A673 (cell line): ENCODE measurements at regions not wholly inside any gene's neighbourhood (a gene's known extent, or its start where the extent isn't known, plus 50 kb on each side); places are given as distances from the start of the nearest gene placed in this dataset.

Experiments
- BruUV-seq: library from RNA; stranded (reverse); fragments of 400-500 nt; replicated peaks from 2 replicates; lab custom pipeline; 2021; lab: Mats Ljungman, UMichigan
- CTCF ChIA-PET: fragments of 300-600 bp; sonication (Branson Sonifier 250); formaldehyde crosslinking; loops from one replicate; lab custom pipeline; 2022; ENCODE audit warnings: antibody characterized with exemption; lab: Charles Lee
- POLR2A ChIA-PET: fragments of 300-600 bp; sonication (Branson Sonifier 250); formaldehyde crosslinking; loops from one replicate; lab custom pipeline; 2022; ENCODE audit warnings: antibody characterized with exemption; ENCODE audit not compliant: low non-redundant PET; lab: Charles Lee
- DNase-seq: peaks from one replicate; pipeline ENCODE4 v3.0.0-alpha.2; 2015; ENCODE audit warnings: low spot score
- H3K27ac ChIP-seq: fragments of 200-600 bp; sonication (generic); 2 replicates; pipeline ENCODE4 v1.5.1; 2016; ENCODE audit warnings: mixed run types, low read depth, mild to moderate bottlenecking, mixed read lengths, antibody characterized with exemption, low read length; ENCODE audit not compliant: poor library complexity, severe bottlenecking
- H3K27me3 ChIP-seq: fragments of 200-600 bp; sonication (generic); replicated peaks from 2 replicates; pipeline ENCODE4 v1.6.1; 2017; ENCODE audit warnings: mixed run types, low read depth, mild to moderate bottlenecking, mixed read lengths, antibody characterized with exemption, low read length; ENCODE audit not compliant: insufficient read depth, poor library complexity
- H3K36me3 ChIP-seq: fragments of 200-600 bp; sonication (generic); 2 replicates; pipeline ENCODE4 v1.6.1; 2016; ENCODE audit warnings: mixed run types, mild to moderate bottlenecking, mixed read lengths, antibody characterized with exemption, low read length; ENCODE audit not compliant: insufficient read depth, poor library complexity, severe bottlenecking
- H3K4me1 ChIP-seq: fragments of 200-600 bp; sonication (generic); 2 replicates; pipeline ENCODE4 v1.6.1; 2017; ENCODE audit warnings: mixed run types, mild to moderate bottlenecking, mixed read lengths, antibody characterized with exemption, low read length; ENCODE audit not compliant: insufficient read depth, poor library complexity, severe bottlenecking
- H3K4me3 ChIP-seq: fragments of 200-600 bp; sonication (generic); 2 replicates; pipeline ENCODE4 v1.5.1; 2016; ENCODE audit warnings: low read depth, mixed run types, mild to moderate bottlenecking, mixed read lengths, low read length; ENCODE audit not compliant: poor library complexity, severe bottlenecking
- H3K9me3 ChIP-seq: fragments of 200-600 bp; sonication (generic); 2 replicates; pipeline ENCODE4 v1.6.1; 2016; ENCODE audit warnings: mixed run types, low read depth, mild to moderate bottlenecking, mixed read lengths, antibody characterized with exemption, low read length; ENCODE audit not compliant: poor library complexity, severe bottlenecking
- EZH2 ChIP-seq: fragments of 200-600 bp; sonication (generic); IDR thresholded peaks from 2 replicates; pipeline ENCODE4 v1.6.1; 2017; ENCODE audit warnings: borderline replicate concordance, low read depth, mild to moderate bottlenecking, mixed read lengths, antibody characterized with exemption, low read length; ENCODE audit not compliant: poor library complexity, severe bottlenecking
- intact Hi-C: fragments of 100-400 bp; cut with micrococcal nuclease; formaldehyde crosslinking; loops from one replicate; pipeline ENCODE4 v1.10.0; 2022; ENCODE audit not compliant: unreplicated experiment
- TF ChIP-seq, protein P1 (sequence below): fragments of 300-800, 200-600 bp; sonication (generic); conservative IDR thresholded peaks from 2 replicates; pipeline ENCODE4 v1.5.1; 2017; ENCODE audit warnings: low read depth, mild to moderate bottlenecking, antibody characterized with exemption, low read length, moderate library complexity, mixed read lengths

DNA sequence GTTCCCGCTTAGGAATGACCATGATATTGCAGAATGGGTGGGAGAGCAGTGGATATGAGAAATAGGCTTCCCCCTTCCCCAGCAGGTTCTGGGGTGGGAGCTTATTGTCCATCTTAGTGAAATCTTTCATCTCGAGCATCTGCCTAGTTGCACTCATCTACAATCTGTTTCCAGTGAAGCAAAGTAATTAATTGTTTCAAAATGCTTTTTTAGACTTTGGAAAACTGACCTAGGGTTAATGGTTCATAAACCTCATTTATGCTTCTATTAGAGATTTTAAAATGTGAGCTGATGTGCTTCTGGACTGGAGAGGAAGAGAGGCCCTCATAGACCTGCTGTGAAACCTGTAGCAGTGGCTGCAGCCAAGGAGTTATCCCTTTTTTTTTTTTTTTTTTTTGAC lies 247.7 kb upstream of the XYLT1 start:
- Histone ChIP-seq H3K36me3 (no peaks in the 10 kb centered on the region), H3K27me3 (no peaks in the 10 kb centered on the region), H3K4me1 (no peaks in the 10 kb centered on the region), H3K4me3 (no peak overlapping the region), H3K9me3 (peaks cover 15% of the 10 kb centered on the region), H3K27ac (no peak overlapping the region)
- TF ChIP-seq EZH2: no peak
- TF ChIP-seq, protein P1, sequence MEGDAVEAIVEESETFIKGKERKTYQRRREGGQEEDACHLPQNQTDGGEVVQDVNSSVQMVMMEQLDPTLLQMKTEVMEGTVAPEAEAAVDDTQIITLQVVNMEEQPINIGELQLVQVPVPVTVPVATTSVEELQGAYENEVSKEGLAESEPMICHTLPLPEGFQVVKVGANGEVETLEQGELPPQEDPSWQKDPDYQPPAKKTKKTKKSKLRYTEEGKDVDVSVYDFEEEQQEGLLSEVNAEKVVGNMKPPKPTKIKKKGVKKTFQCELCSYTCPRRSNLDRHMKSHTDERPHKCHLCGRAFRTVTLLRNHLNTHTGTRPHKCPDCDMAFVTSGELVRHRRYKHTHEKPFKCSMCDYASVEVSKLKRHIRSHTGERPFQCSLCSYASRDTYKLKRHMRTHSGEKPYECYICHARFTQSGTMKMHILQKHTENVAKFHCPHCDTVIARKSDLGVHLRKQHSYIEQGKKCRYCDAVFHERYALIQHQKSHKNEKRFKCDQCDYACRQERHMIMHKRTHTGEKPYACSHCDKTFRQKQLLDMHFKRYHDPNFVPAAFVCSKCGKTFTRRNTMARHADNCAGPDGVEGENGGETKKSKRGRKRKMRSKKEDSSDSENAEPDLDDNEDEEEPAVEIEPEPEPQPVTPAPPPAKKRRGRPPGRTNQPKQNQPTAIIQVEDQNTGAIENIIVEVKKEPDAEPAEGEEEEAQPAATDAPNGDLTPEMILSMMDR: no peak
- ChIA-PET CTCF (no interaction called here), POLR2A (no interaction called here)
- intact Hi-C loops: no loop called here
- no TSS peak for BruUV-seq
- DNase-seq: no peak

DNA sequence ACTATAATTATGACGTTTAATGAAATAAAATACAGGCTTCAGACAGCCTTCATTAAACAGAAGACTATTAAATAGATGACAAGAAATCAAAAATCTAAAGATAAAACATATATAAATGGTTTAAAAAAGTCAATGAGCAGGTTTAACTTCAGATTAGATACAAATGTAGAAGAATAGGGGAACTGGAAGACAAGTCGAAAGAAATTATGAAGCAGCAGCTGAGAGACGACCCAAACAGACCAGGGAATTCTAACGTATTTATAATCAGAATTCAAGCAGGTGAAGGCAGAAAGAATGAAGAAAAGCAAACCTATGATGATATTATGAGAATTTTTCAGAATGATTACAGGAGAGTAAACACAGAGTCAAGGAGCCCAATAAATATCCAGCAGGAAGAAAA lies 235.1 kb upstream of the XYLT1 start:
- CTCF ChIA-PET: no interaction called here
- DNase-seq: no peak
- Histone ChIP-seq H3K4me1 (no peaks in the 10 kb centered on the region), H3K9me3 (peaks cover 13% of the 10 kb centered on the region), H3K4me3 (no peak overlapping the region), H3K36me3 (no peaks in the 10 kb centered on the region), H3K27ac (no peak overlapping the region), H3K27me3 (no peaks in the 10 kb centered on the region)
- BruUV-seq: no TSS peak
- intact Hi-C loops: no loop called here
- TF ChIP-seq, protein P1: no peak
- TF ChIP-seq EZH2: no peak
- POLR2A ChIA-PET: no interaction called here

GRCh38 chr16:17696616-17697015 lies 225.9 kb upstream of the XYLT1 start:
- intact Hi-C loops: no loop called here
- H3K27me3 ChIP-seq: no peaks in the 10 kb centered on the region
- DNase-seq: no peak
- H3K4me3 ChIP-seq: no peak overlapping the region
- TF ChIP-seq, protein P1: no peak
- TF ChIP-seq EZH2: no peak
- peaks cover 12% of the 10 kb centered on the region for H3K9me3 ChIP-seq
- no peaks in the 10 kb centered on the region for H3K36me3 ChIP-seq
- H3K27ac ChIP-seq: no peak overlapping the region
- ChIA-PET CTCF (no interaction called here), POLR2A (no interaction called here)
- no TSS peak for BruUV-seq
- no peaks in the 10 kb centered on the region for H3K4me1 ChIP-seq
